ENCODE measurements at regions not wholly inside any gene's neighbourhood (a gene's known extent, or its start where the extent isn't known, plus 50 kb on each side); places are given as distances from the start of the nearest gene placed in this dataset.
A peak's percentile ranks its signal among the peaks of the same experiment; 100 is the strongest.

DNA sequence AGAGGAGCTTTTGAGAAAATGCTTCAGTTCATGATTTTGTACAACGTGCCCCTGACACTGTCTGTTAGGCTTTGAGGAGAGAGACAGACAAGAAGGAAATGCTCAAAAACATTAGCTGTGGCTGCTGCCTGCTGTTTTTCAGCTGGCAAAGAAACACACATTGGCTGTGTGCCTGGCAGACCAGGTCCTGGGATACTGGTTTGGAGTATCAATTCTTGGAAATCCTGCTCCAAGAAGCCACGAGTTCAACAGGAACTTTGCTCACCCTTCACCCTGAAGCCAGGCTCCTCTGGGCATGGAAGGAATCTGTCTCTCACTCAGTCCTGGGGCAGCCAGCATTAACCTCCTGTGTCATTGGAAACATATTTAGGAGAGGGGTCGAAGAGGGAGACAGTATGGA is 245.5 kb downstream of the AUH start:
- no peaks in the 10 kb centered on the region for H3K36me3 Mint-ChIP-seq (ENCODE audit: insufficient read depth, unreplicated experiment)
- BruUV-seq (replicated peaks): no TSS peak
- H3K9me3 Mint-ChIP-seq (ENCODE audit: low read depth, unreplicated experiment): no peaks in the 10 kb centered on the region
- intact Hi-C loops (cut with micrococcal nuclease; ENCODE audit: unreplicated experiment): no loop called here
- H3K4me3 Mint-ChIP-seq (ENCODE audit: low read depth, unreplicated experiment): no peak overlapping the region
- peaks cover 22% of the 10 kb centered on the region for H3K4me1 Mint-ChIP-seq (ENCODE audit: low read depth, unreplicated experiment)
- no peak for DNase-seq
- CTCF ChIA-PET: interaction anchor here (0.7 kb wide), 2 partner anchors 13 to 178 kb away, joined by 3 to 5 read pairs; no protein-coding TSS in a partner anchor
- H3K27ac Mint-ChIP-seq (ENCODE audit: unreplicated experiment): no peak overlapping the region
- TF ChIP-seq, protein P1, sequence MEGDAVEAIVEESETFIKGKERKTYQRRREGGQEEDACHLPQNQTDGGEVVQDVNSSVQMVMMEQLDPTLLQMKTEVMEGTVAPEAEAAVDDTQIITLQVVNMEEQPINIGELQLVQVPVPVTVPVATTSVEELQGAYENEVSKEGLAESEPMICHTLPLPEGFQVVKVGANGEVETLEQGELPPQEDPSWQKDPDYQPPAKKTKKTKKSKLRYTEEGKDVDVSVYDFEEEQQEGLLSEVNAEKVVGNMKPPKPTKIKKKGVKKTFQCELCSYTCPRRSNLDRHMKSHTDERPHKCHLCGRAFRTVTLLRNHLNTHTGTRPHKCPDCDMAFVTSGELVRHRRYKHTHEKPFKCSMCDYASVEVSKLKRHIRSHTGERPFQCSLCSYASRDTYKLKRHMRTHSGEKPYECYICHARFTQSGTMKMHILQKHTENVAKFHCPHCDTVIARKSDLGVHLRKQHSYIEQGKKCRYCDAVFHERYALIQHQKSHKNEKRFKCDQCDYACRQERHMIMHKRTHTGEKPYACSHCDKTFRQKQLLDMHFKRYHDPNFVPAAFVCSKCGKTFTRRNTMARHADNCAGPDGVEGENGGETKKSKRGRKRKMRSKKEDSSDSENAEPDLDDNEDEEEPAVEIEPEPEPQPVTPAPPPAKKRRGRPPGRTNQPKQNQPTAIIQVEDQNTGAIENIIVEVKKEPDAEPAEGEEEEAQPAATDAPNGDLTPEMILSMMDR (IDR thresholded peaks at IDR 0.05; ENCODE audit: unreplicated experiment): no peak
- H3K27me3 Mint-ChIP-seq (ENCODE audit: unreplicated experiment): no peaks in the 10 kb centered on the region

DNA sequence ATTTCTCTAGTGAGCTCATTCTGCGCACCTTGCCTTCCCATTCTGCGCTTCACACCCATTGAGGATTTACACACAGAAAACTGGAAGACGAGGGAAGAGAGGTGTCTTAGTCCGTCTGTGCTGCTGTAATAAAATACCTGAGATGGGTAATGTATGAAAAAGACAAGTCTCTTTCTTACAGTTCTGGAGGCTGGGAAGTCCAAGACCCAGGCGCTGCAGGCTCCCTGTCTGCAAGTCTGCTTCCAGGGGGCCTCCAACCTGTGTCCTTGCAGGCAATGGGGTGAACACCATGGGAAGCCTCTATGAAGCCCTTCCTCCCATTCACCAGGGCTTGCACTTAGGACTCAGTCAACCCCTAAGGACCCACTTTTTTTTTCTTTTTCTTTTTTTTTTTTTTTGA is 245.0 kb downstream of the AUH start:
- no peaks in the 10 kb centered on the region for H3K27me3 Mint-ChIP-seq (ENCODE audit: unreplicated experiment)
- no TSS peak for BruUV-seq (replicated peaks)
- H3K36me3 Mint-ChIP-seq (ENCODE audit: insufficient read depth, unreplicated experiment): no peaks in the 10 kb centered on the region
- TF ChIP-seq, protein P1 (IDR thresholded peaks at IDR 0.05; ENCODE audit: unreplicated experiment): no peak
- H3K4me1 Mint-ChIP-seq (ENCODE audit: low read depth, unreplicated experiment): peaks cover 22% of the 10 kb centered on the region
- H3K9me3 Mint-ChIP-seq (ENCODE audit: low read depth, unreplicated experiment): no peaks in the 10 kb centered on the region
- intact Hi-C loops (cut with micrococcal nuclease; ENCODE audit: unreplicated experiment): no loop called here
- no peak overlapping the region for H3K27ac Mint-ChIP-seq (ENCODE audit: unreplicated experiment)
- no peak overlapping the region for H3K4me3 Mint-ChIP-seq (ENCODE audit: low read depth, unreplicated experiment)
- no peak for DNase-seq
- CTCF ChIA-PET: interaction anchor here (0.7 kb wide), 2 partner anchors 14 to 178 kb away, joined by 3 to 5 read pairs; no protein-coding TSS in a partner anchor

DNA sequence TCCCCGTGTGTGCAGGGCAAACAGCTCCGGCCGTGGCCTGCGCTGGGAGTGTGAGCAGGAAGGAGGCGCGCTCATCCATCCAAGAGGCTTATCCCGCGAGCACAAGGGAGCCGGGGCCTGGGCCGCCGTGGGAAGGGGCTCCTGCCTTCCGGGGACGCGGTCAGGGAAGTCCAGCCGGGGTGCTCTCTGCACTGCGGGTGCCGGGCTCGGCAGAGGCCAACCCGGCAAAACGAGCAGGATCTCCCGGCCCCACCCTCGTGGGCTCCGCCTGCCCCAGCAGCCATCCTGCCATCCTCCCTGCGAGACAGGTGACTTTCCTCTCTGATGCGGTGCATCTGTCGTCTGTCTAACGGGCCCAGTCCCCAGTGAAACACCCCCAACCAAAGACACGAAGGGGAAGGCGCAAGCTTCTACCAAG is 244.2 kb downstream of the AUH start:
- CTCF ChIA-PET: no interaction called here
- TF ChIP-seq, protein P1 (IDR thresholded peaks at IDR 0.05; ENCODE audit: unreplicated experiment): no peak
- Mint-ChIP-seq H3K27me3 (ENCODE audit: unreplicated experiment) (no peaks in the 10 kb centered on the region), H3K27ac (ENCODE audit: unreplicated experiment) (no peak overlapping the region), H3K4me3 (ENCODE audit: low read depth, unreplicated experiment) (peak overlapping the region; percentile 14), H3K4me1 (ENCODE audit: low read depth, unreplicated experiment) (peaks cover 22% of the 10 kb centered on the region), H3K36me3 (ENCODE audit: insufficient read depth, unreplicated experiment) (no peaks in the 10 kb centered on the region), H3K9me3 (ENCODE audit: low read depth, unreplicated experiment) (no peaks in the 10 kb centered on the region)
- no TSS peak for BruUV-seq (replicated peaks)
- no peak for DNase-seq
- intact Hi-C loops (cut with micrococcal nuclease; ENCODE audit: unreplicated experiment): no loop called here

DNA sequence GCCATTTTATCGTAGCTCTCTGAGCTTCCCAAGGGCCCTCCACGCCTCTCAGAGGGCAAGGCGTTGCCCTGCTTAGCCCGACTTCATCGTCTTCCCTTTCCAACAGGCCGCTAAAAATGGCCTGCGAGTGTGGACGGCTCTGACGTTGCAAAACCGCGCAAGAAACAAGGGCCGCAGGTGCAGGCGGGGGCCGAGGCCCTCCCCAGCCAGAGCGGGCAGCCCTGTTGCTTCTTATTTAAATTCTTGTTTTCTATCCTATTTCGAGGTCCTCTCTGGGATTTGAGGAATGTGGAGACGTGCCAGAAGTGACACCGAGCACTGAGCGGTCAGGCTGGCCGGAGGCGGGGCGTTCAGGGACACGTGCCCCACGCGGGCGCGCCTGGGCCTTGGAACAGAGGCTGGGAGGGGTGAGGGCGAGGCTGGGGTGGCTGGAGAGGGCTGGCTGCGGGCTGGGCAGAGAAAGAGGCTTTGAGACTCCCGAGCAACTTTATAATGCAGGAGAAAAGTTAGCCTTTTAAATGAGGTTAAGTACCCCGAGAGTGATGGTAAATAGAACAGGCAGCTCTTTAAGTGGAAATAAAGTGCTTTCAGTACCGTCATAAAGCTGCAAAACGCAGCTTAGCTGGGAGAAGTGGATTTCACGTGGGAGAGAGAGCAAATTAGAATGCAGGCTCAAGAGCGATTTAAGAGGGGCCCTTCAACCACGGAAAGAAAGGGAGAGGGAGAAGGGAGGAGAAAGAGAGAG is 243.6 kb downstream of the AUH start:
- peak; percentile 46 for DNase-seq
- H3K27ac Mint-ChIP-seq (ENCODE audit: unreplicated experiment): no peak overlapping the region
- CTCF ChIA-PET: no interaction called here
- TF ChIP-seq, protein P1 (IDR thresholded peaks at IDR 0.05; ENCODE audit: unreplicated experiment): no peak
- no peaks in the 10 kb centered on the region for H3K36me3 Mint-ChIP-seq (ENCODE audit: insufficient read depth, unreplicated experiment)
- peaks cover 22% of the 10 kb centered on the region for H3K4me1 Mint-ChIP-seq (ENCODE audit: low read depth, unreplicated experiment)
- intact Hi-C loops (cut with micrococcal nuclease; ENCODE audit: unreplicated experiment): no loop called here
- no TSS peak for BruUV-seq (replicated peaks)
- H3K9me3 Mint-ChIP-seq (ENCODE audit: low read depth, unreplicated experiment): no peaks in the 10 kb centered on the region
- H3K4me3 Mint-ChIP-seq (ENCODE audit: low read depth, unreplicated experiment): peak overlapping the region; percentile 14
- no peaks in the 10 kb centered on the region for H3K27me3 Mint-ChIP-seq (ENCODE audit: unreplicated experiment)

Measured in Calu3 (cell line).